ENCODE measurements at regions not wholly inside any gene's neighbourhood (a gene's known extent, or its start where the extent isn't known, plus 50 kb on each side); places are given as distances from the start of the nearest gene placed in this dataset.
A peak's percentile ranks its signal among the peaks of the same experiment; 100 is the strongest.

GRCh38 chr1:222911866-222912265, 97.0 kb downstream of the DISP1 start:
- FAIRE-seq (no peak), DNase-seq (ENCODE audit: low spot score) (no peak)

- DNase-seq (ENCODE audit: low spot score): no peak
These were observed 97.9 kb downstream of the DISP1 start for GRCh38 chr1:222912730-222913129.

GRCh38 chr1:222914861-222915632, 100.2 kb downstream of the DISP1 start:
- FAIRE-seq (peak; percentile 17), DNase-seq (ENCODE audit: low spot score) (no peak)

More at GRCh38 chr1:222912730-222913129, 97.9 kb downstream of the DISP1 start:
- no peak for FAIRE-seq

DNA sequence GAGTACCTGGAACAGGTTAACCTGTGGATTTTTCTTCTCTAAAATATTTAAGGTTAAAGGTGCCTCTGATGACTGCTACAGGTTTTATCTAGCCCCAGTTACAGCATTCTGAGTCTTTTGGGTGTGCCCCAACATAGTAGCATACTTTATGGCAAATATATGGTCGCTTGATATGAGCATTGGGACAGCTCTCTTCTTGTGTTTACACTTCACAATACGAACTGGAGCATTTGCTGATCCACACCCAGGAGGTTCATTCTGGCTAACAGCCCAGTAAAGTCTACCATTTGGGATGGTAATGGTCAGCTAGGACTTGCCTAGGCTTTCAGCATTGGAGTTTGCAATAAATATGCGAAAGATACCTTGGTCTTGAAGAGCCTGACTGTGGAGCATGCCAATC, 101.3 kb downstream of the DISP1 start:
- DNase-seq (ENCODE audit: low spot score) (no peak), FAIRE-seq (no peak)

DNA sequence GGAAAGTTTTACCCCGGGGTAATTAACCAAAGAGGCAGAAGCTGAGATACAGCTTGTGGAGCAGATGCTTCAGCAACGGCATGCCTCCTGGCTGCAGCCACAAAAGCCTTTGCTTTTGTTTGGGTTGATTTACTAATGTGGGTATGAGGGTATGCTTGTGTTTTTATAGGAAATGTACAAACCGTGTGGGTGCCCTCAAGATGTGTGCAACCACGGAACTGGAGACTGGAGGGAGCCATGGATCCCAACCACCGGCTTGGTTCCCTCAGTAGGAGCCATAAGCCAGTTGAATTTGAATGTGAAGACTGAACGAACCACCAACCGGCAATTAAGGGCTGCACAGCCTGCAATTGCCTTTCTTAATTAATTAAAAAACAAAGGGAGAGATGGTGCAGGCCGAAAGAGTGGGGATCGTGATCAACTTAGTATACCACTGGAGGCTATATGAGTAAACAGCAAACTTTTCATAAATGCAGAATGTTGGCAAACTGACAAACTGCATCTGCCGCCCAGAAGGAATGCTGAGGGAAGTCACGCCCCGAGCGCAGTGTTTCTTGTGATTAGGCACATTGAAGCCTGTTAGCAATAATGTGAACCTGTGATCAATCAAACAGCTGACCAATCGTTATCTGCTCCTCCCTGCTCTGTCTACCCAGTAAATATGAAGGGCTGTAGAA, 104.1 kb downstream of the DISP1 start:
- FAIRE-seq: no peak
- no peak for DNase-seq (ENCODE audit: low spot score)

GRCh38 chr1:222919478-222919865, 104.6 kb downstream of the DISP1 start:
- FAIRE-seq: no peak
- DNase-seq (ENCODE audit: low spot score): no peak

DNA sequence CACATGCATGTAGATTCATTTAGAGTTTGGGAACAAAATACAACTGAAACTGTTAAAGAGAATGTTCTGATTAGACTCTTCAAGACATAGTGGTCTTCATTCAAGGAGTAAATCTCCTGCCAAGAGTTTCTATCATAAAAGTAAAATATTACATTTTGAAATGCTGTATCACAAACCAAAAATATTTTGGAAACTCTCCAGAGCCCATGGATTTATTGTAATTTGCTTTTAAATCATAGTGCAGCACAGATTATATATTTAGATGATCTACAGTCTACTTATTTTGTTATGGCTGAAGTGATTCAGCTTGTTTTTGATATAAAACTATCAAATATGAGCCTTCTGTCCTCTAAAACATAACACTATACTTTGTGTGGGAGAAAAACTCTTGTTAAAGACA, 105.3 kb downstream of the DISP1 start:
- no peak for FAIRE-seq
- DNase-seq (ENCODE audit: low spot score): no peak

DNA sequence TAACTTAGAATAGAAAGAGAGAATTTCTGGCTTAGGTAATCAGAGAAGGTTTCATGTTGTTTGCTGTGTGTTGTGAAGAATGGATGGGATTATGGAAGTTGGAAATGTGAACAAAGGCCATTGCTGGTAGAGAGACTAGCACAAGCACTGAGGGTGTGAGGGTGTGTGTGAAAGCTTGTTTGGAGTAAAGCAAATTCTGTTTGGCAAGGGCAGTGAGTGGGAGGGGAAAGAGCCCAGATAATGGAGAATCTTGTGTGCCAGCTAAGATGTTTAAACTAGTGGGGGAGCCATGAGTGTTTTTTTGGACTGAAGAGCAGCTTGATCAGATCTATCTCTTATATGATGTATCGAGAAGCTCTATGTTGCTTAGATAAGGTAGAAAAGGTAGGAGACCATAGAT, 107.1 kb downstream of the DISP1 start:
- no peak for DNase-seq (ENCODE audit: low spot score)
- no peak for FAIRE-seq

GRCh38 chr1:222923506-222923905, 108.7 kb downstream of the DISP1 start:
- no peak for FAIRE-seq

GRCh38 chr1:222924136-222924706, 109.4 kb downstream of the DISP1 start:
- FAIRE-seq: no peak
- DNase-seq (ENCODE audit: low spot score): no peak

More at GRCh38 chr1:222923506-222923905, 108.7 kb downstream of the DISP1 start:
- DNase-seq (ENCODE audit: low spot score): no peak

DNA sequence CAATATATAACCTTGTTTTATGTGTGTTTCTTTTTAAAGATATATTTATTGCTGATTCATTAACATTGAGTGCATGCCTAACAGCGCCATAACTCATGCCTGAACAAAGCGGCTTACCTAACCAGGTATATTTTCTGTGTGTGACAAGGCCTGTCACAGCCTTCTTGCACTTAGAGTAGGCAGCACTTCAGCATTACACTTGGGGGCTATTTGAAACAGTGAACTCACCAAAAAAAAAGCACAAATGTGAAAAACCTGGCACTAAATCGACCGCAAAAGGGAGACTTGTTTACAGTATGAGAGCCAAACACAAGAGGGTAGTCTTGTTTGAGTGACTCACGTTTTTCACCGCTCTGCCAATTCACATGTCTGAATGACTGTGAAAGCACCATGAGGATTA, 111.7 kb downstream of the DISP1 start:
- DNase-seq (ENCODE audit: low spot score) (peak; percentile 37), FAIRE-seq (no peak)

GRCh38 chr1:222927031-222927430, 112.2 kb downstream of the DISP1 start:
- DNase-seq (ENCODE audit: low spot score) (no peak), FAIRE-seq (no peak)

DNA sequence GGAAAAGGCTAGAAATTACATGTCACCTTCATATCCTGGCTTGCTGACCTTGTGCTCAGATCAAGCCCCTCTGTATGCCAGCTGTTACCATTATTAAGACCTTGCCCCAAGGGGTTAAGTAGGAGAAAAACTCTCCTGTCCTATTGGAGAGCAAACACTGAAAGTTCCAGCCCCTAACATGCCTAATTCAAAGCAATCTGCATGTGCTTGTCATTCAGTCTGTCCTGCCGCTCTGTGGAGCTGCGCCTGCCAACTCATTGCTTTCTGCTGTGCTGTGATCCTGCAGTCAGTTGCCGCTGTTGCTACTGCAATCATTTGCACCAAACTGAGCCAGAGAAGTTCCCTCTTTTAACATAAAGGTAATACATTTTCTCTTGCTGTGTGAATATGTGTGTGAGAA, 113.4 kb downstream of the DISP1 start:
- FAIRE-seq (no peak), DNase-seq (ENCODE audit: low spot score) (no peak)

GRCh38 chr1:222930070-222930469, 115.2 kb downstream of the DISP1 start:
- no peak for FAIRE-seq
- no peak for DNase-seq (ENCODE audit: low spot score)

- FAIRE-seq: no peak
- no peak for DNase-seq (ENCODE audit: low spot score)
These were observed 116.2 kb downstream of the DISP1 start for GRCh38 chr1:222931023-222931422.

DNA sequence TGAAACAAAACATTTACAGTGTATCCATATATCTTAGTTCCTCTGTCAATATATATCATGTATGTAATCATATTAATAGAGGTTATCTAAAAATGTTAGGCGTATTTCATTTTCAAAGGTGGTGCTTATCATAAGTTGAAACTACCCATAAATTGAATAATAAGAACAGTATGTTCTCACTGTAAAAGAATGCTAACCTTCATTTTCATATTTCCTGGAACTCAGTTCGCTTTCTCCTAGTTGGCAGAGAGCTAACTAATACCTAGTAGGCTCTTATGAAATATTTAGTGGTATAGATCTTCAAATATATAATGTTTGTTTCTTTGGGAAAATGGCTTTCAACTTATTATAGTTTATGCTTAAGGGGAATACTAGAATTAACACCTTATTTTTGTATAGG, 118.4 kb downstream of the DISP1 start:
- no peak for FAIRE-seq
- DNase-seq (ENCODE audit: low spot score): no peak

DNA sequence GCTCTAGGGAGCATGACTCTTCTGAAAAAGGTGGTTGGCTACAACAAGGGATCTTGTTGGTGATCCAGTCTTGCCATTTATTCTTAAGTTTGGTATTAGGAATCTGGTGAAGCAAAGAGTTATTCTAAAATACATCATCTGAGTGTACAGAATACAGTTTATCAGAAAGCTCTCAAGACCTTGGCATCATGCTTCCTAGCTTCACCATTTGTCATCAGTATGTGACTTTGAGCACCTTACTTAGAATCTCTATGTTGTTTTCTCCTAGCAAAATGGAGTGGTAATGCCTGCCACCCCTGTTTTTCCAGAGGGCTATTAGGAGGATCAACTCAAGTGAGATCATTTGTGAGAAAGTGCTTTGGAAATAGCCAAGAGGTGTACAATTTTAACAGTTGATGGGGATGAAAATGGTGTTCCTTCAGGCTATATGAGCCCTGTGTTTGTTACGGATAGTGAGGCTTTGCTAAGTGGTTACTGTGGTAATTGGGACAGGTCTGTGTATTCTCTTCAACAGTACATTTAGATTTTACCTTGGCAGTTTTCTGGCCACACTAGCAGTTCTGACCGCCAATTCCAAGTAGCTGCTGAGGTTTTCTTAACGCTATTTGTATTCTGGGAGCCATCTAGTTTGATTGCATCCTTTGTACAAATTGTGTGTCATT, 120.5 kb downstream of the DISP1 start:
- DNase-seq (ENCODE audit: low spot score) (no peak), FAIRE-seq (no peak)

GRCh38 chr1:222936042-222936441, 121.2 kb downstream of the DISP1 start:
- FAIRE-seq (no peak), DNase-seq (ENCODE audit: low spot score) (no peak)

- no peak for FAIRE-seq
- DNase-seq (ENCODE audit: low spot score): no peak
These were observed 124.1 kb downstream of the DISP1 start for GRCh38 chr1:222938986-222939385.

- DNase-seq (ENCODE audit: low spot score) (no peak), FAIRE-seq (no peak)
These were observed 125.3 kb downstream of the DISP1 start for GRCh38 chr1:222940095-222940494.

DNA sequence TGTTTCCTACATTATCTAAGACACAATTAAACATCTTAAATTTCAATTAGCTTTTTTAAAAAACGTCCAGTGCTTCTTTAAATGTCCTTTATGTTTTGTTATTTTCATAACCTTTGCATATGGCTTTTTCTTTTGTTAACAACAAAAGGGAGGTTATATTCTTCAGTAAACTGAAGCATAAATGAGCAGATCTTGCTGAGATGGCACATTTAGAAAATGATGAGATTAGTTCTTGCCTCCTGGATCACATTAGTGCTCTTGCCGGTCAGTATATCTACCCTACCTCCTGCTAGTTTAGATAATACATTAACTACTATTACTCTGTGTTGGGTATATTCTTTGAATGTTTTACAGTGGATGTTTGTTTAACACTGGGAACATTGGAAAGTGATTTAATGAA, 126.1 kb downstream of the DISP1 start:
- DNase-seq (ENCODE audit: low spot score) (no peak), FAIRE-seq (no peak)

- no peak for FAIRE-seq
- no peak for DNase-seq (ENCODE audit: low spot score)
These were observed 126.6 kb downstream of the DISP1 start for GRCh38 chr1:222941425-222941824.

Measured in urothelium cell line (cell line).